Keratinocyte (primary cell): ENCODE measurements at regions not wholly inside any gene's neighbourhood (a gene's known extent, or its start where the extent isn't known, plus 50 kb on each side); places are given as distances from the start of the nearest gene placed in this dataset.

ENCODE experiments used
- DNase-seq: peaks from one replicate; pipeline ENCODE4 v3.0.0-alpha.2; 2011; ENCODE audit warnings: low read depth, missing footprints, low spot score
- FAIRE-seq: peaks from 2 replicates; lab custom pipeline; 2011; peaks lifted over from hg19 to GRCh38; lab: Jason Lieb, UNC
- H2AFZ ChIP-seq: 2 replicates; pipeline ENCODE4 v1.6.0; 2012; ENCODE audit warnings: low read length, control low read depth, inconsistent platforms; ENCODE audit not compliant: control insufficient read depth
- H3K27ac ChIP-seq: 2 replicates; pipeline ENCODE4 v1.5.1; 2011; ENCODE audit warnings: low read length; ENCODE audit not compliant: control insufficient read depth, insufficient read depth
- H3K27me3 ChIP-seq: 3 replicates; pipeline ENCODE4 v1.6.0; 2011; ENCODE audit warnings: low read length; ENCODE audit not compliant: control insufficient read depth, insufficient read depth; ENCODE audit errors: extremely low read depth
- H3K36me3 ChIP-seq, 2 experiments: 2 replicates in 1 of 2; 3 replicates in 1 of 2; pipeline ENCODE4 v1.5.1; 2011; ENCODE audit warnings: low read length in 2 of 2, mild to moderate bottlenecking in 1 of 2; ENCODE audit not compliant: control insufficient read depth in 2 of 2, insufficient read depth in 2 of 2; ENCODE audit errors: extremely low read depth in 1 of 2
- H3K4me1 ChIP-seq: 3 replicates; pipeline ENCODE4 v1.5.1; 2011; ENCODE audit warnings: low read length; ENCODE audit not compliant: control insufficient read depth, insufficient read depth; ENCODE audit errors: extremely low read depth
- H3K4me2 ChIP-seq: 3 replicates; pipeline ENCODE4 v1.6.0; 2011; ENCODE audit warnings: low read depth, low read length; ENCODE audit not compliant: control insufficient read depth, insufficient read depth; ENCODE audit errors: extremely low read depth
- H3K4me3 ChIP-seq, 3 experiments: fragments of 200-600 bp in 1 of 3; sonication (generic) in 1 of 3; 2 replicates in 2 of 3; 3 replicates in 1 of 3; pipeline ENCODE4 v1.5.1; 2011 to 2016; ENCODE audit warnings: low read length in 3 of 3, mild to moderate bottlenecking in 3 of 3, control low read depth in 2 of 3, inconsistent platforms in 1 of 3, low read depth in 1 of 3, mixed read lengths in 1 of 3, mixed run types in 1 of 3, moderate library complexity in 1 of 3; ENCODE audit not compliant: control insufficient read depth in 2 of 3, insufficient read depth in 2 of 3; ENCODE audit errors: extremely low read depth in 1 of 3
- H3K79me2 ChIP-seq: 2 replicates; pipeline ENCODE4 v1.6.0; 2012; ENCODE audit warnings: low read length; ENCODE audit not compliant: control insufficient read depth, insufficient read depth
- H3K9ac ChIP-seq: 3 replicates; pipeline ENCODE4 v1.6.0; 2011; ENCODE audit warnings: low read length; ENCODE audit not compliant: control insufficient read depth, insufficient read depth; ENCODE audit errors: extremely low read depth
- H3K9me1 ChIP-seq: 3 replicates; pipeline ENCODE4 v1.6.0; 2011; ENCODE audit warnings: low read length; ENCODE audit not compliant: control insufficient read depth, insufficient read depth; ENCODE audit errors: extremely low read depth
- H3K9me3 ChIP-seq: 2 replicates; pipeline ENCODE4 v1.5.1; 2012; ENCODE audit warnings: low read depth, low read length; ENCODE audit not compliant: control insufficient read depth
- H4K20me1 ChIP-seq: 3 replicates; pipeline ENCODE4 v1.6.0; 2011; ENCODE audit warnings: low read length; ENCODE audit not compliant: control insufficient read depth, insufficient read depth; ENCODE audit errors: extremely low read depth
- CTCF ChIP-seq, 3 experiments: IDR thresholded peaks in 1 of 3; conservative IDR thresholded peaks in 1 of 3; optimal IDR thresholded peaks in 1 of 3; 2 replicates in 2 of 3; 3 replicates in 1 of 3; pipeline versions ENCODE3 to v1.5.1; 2011; ENCODE audit warnings: low read length in 3 of 3, mild to moderate bottlenecking in 3 of 3, moderate library complexity in 2 of 3, control low read depth in 1 of 3, inconsistent platforms in 1 of 3; ENCODE audit not compliant: insufficient read depth in 2 of 3; ENCODE audit errors: extremely low read depth in 1 of 3
- EZH2 ChIP-seq: IDR thresholded peaks from one replicate; pipeline ENCODE4 v1.6.1; 2012; ENCODE audit warnings: inconsistent platforms, mild to moderate bottlenecking, low read length, moderate library complexity
- dilution Hi-C: fragments of 300-500 bp; cut with MboI; formaldehyde crosslinking; loops from one replicate; pipeline ENCODE4 v1.7.0; 2020; ENCODE audit warnings: low sequenced_read_pairs; ENCODE audit not compliant: extremely low pct_ligation_motif_present

- dilution Hi-C loops: no loop called here
- Histone ChIP-seq H3K27me3 (peaks cover 2% of the 10 kb centered on the region), H3K79me2 (no peaks in the 10 kb centered on the region), H3K4me3 (no peak overlapping the region), H3K4me2 (no peak overlapping the region), H2AFZ (no peak overlapping the region), H3K4me1 (no peaks in the 10 kb centered on the region), H3K36me3 (no peaks in the 10 kb centered on the region), H4K20me1 (no peaks in the 10 kb centered on the region), H3K9ac (no peak overlapping the region), H3K9me1 (no peaks in the 10 kb centered on the region), H3K27ac (no peak overlapping the region), H3K9me3 (no peaks in the 10 kb centered on the region)
- FAIRE-seq (no peak), DNase-seq (no peak)
- TF ChIP-seq EZH2 (no peak), CTCF (optimal IDR thresholded peaks at IDR 0.05 in 1 of 3, IDR thresholded peaks at IDR 0.05 in 1 of 3, conservative IDR thresholded peaks at IDR 0.05 in 1 of 3; ENCODE audit: extremely low read depth in 1 of 3, insufficient read depth in 2 of 3, low read length in 3 of 3) (no peak)
These were observed 495.4 kb downstream of the TOX3 start for GRCh38 chr16:52051414-52052172.

DNA sequence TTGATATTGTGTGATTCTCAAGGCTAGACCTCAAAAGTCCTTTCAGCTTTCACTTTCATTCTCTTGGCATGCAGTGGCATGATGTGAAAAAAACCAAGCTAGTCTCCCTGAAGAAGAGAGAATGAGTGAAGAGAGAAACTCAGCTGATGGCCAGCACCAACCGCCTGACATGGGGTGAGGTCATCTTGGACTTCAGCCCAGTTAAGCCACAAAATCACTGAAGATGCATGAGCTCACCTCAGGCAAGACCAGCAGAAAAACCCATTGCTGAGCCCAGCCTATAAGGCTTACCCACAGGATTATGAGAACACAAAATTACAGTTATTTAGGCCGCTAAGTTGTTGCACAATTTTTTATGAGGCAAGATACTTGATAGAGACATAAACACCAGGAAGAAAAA lies 496.5 kb downstream of the TOX3 start:
- dilution Hi-C loops: no loop called here
- no peak overlapping the region for H3K27ac ChIP-seq

More for the DNA sequence above, 496.5 kb downstream of the TOX3 start:
- Histone ChIP-seq H3K9me3 (no peaks in the 10 kb centered on the region), H3K36me3 (no peaks in the 10 kb centered on the region), H2AFZ (no peak overlapping the region), H3K4me3 (no peak overlapping the region), H3K4me2 (no peak overlapping the region), H4K20me1 (no peaks in the 10 kb centered on the region), H3K79me2 (no peaks in the 10 kb centered on the region), H3K27me3 (peaks cover 4% of the 10 kb centered on the region), H3K9ac (no peak overlapping the region), H3K9me1 (no peaks in the 10 kb centered on the region), H3K4me1 (no peaks in the 10 kb centered on the region)
- FAIRE-seq: no peak
- TF ChIP-seq EZH2 (no peak), CTCF (optimal IDR thresholded peaks at IDR 0.05 in 1 of 3, IDR thresholded peaks at IDR 0.05 in 1 of 3, conservative IDR thresholded peaks at IDR 0.05 in 1 of 3; ENCODE audit: extremely low read depth in 1 of 3, insufficient read depth in 2 of 3, low read length in 3 of 3) (no peak)
- DNase-seq: peak; percentile 9
